Hepatocyte (in vitro differentiated cells): ENCODE measurements at regions not wholly inside any gene's neighbourhood (a gene's known extent, or its start where the extent isn't known, plus 50 kb on each side); places are given as distances from the start of the nearest gene placed in this dataset.

ENCODE experiments used
- DNase-seq: peaks from one replicate; pipeline ENCODE4 v3.0.0-alpha.2; 2016; ENCODE audit warnings: low spot score
- H2AFZ ChIP-seq: fragments of 200-600 bp; sonication (generic); 2 replicates; pipeline ENCODE4 v1.6.0; 2016; ENCODE audit warnings: antibody characterized with exemption, mild to moderate bottlenecking
- H3K27ac ChIP-seq: fragments of 200-600 bp; sonication (generic); 2 replicates; pipeline ENCODE4 v1.5.1; 2016; ENCODE audit warnings: mild to moderate bottlenecking
- H3K27me3 ChIP-seq: fragments of 200-600 bp; sonication (generic); 2 replicates; pipeline ENCODE4 v1.6.1; 2016
- H3K36me3 ChIP-seq: fragments of 200-600 bp; sonication (generic); replicated peaks from 2 replicates; pipeline ENCODE4 v1.5.1; 2016; ENCODE audit warnings: low read depth; ENCODE audit not compliant: insufficient read depth
- H3K4me1 ChIP-seq: fragments of 200-600 bp; sonication (generic); 2 replicates; pipeline ENCODE4 v1.5.1; 2016; ENCODE audit warnings: mild to moderate bottlenecking, moderate library complexity; ENCODE audit not compliant: insufficient read depth
- H3K4me2 ChIP-seq: fragments of 200-600 bp; sonication (generic); 2 replicates; pipeline ENCODE4 v1.6.0; 2016
- H3K4me3 ChIP-seq: fragments of 200-600 bp; sonication (generic); 2 replicates; pipeline ENCODE4 v1.5.1; 2016; ENCODE audit warnings: mild to moderate bottlenecking
- H3K79me2 ChIP-seq: fragments of 200-600 bp; sonication (generic); 2 replicates; pipeline ENCODE4 v1.6.0; 2017; ENCODE audit warnings: mild to moderate bottlenecking
- H3K9me2 ChIP-seq: fragments of 200-600 bp; sonication (generic); replicated peaks from 2 replicates; pipeline ENCODE4 v1.6.0; 2017; ENCODE audit warnings: mild to moderate bottlenecking; ENCODE audit not compliant: insufficient read depth
- H3K9me3 ChIP-seq: fragments of 200-600 bp; sonication (generic); 2 replicates; pipeline ENCODE4 v1.5.1; 2016; ENCODE audit warnings: low read depth, mild to moderate bottlenecking
- H4K20me1 ChIP-seq: fragments of 200-600 bp; sonication (generic); 2 replicates; pipeline ENCODE4 v1.6.0; 2016; ENCODE audit warnings: mild to moderate bottlenecking; ENCODE audit not compliant: insufficient read depth, poor library complexity, severe bottlenecking
- CTCF ChIP-seq: fragments of 200-600 bp; sonication (generic); IDR thresholded peaks from 2 replicates; pipeline ENCODE4 v1.5.1; 2016; ENCODE audit warnings: antibody characterized with exemption, mild to moderate bottlenecking; ENCODE audit not compliant: poor library complexity
- EZH2 ChIP-seq: fragments of 200-600 bp; sonication (generic); IDR thresholded peaks from 2 replicates; pipeline ENCODE4 v1.6.1; 2016; ENCODE audit warnings: antibody characterized with exemption, mild to moderate bottlenecking, borderline replicate concordance
- EZH2phosphoT487 ChIP-seq: fragments of 200-600 bp; sonication (generic); IDR thresholded peaks from one replicate; pipeline ENCODE4 v1.6.1; 2018; ENCODE audit warnings: antibody characterized with exemption, mild to moderate bottlenecking, low read depth, moderate library complexity; ENCODE audit not compliant: unreplicated experiment, severe bottlenecking
- WGBS: methylation state at CpG from one replicate; pipeline ENCODE4 v1.1.6; 2016; ENCODE audit warnings: low lambda C conversion rate; ENCODE audit errors: missing lambda C conversion rate; 5-methylcytosine and 5-hydroxymethylcytosine counted together

DNA sequence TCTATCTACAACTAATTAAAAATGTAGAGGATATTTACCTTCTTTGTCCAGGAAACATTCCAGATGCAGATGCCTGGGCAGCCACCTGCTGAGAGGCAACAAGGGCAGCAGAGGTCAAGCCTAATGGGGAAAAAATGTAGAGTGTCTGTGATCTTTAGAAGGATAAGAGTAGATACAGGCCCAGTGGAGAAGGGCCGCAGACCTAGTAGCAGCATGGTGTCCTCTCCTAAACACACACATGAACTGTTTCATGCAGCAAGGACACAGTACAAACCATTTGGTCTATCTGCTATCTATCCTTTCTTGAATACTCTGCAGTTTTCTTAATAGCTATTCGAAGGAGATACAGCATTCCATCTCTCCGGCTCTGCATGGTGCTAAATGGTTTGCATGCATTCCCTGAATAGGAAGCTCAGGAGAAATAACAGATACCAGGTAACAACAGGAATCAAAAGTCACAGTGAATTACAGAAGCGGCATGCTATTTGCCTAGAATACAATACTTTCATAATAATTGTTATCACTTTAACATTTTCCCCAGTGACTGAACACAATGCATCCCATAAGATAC, 107.3 kb downstream of the ZNF608 start:
- TF ChIP-seq EZH2phosphoT487, result no peak
- no peak for TF ChIP-seq CTCF
- no peak for TF ChIP-seq EZH2
- H3K27me3 ChIP-seq, result no peaks in the 10 kb centered on the region
- H3K9me2 ChIP-seq, result no peaks in the 10 kb centered on the region
- H3K79me2 ChIP-seq, result no peaks in the 10 kb centered on the region
- no peak overlapping the region for H3K4me2 ChIP-seq
- peaks cover 24% of the 10 kb centered on the region for H3K4me1 ChIP-seq
- DNase-seq, result no peak
- H2AFZ ChIP-seq, result no peak overlapping the region
- H3K27ac ChIP-seq, result no peak overlapping the region
- H3K36me3 ChIP-seq, result no peaks in the 10 kb centered on the region
- no peak overlapping the region for H3K4me3 ChIP-seq
- no peaks in the 10 kb centered on the region for H4K20me1 ChIP-seq
- no peaks in the 10 kb centered on the region for H3K9me3 ChIP-seq
- WGBS, result 55% methylated on average over 4 of the region's 4 CpGs

DNA sequence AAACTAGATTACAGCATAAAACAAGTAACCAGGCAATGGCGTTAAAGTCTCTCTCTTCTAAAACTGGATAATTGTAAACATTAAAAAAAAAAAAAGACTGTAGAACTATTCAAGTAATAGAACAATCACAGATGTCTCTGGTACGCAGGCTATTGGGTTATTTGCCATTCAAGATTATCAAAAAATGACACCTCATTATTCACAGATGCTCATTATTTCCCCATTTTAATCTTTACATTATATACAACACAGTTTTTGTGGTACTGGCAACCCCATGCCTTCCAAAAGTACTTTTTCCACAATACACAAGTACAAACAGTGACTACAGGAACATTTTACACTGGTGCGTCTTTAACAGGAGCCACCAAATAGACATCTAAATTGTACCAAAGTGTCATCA, 109.4 kb downstream of the ZNF608 start:
- 94% methylated on average over 3 of the region's 3 CpGs for WGBS
- no peaks in the 10 kb centered on the region for H3K36me3 ChIP-seq

GRCh38 chr5:124634741-124635323, 111.6 kb downstream of the ZNF608 start:
- peaks cover 19% of the 10 kb centered on the region for H3K4me1 ChIP-seq
- no peaks in the 10 kb centered on the region for H3K27me3 ChIP-seq
- no peaks in the 10 kb centered on the region for H3K79me2 ChIP-seq
- no peak for TF ChIP-seq EZH2
- TF ChIP-seq EZH2phosphoT487, result no peak
- no peak for TF ChIP-seq CTCF
- no peaks in the 10 kb centered on the region for H3K36me3 ChIP-seq
- no peaks in the 10 kb centered on the region for H3K9me3 ChIP-seq
- no peak overlapping the region for H3K4me3 ChIP-seq
- H3K4me2 ChIP-seq, result no peak overlapping the region
- 55% methylated on average over 3 of the region's 3 CpGs for WGBS
- no peak for DNase-seq
- peak overlapping the region; percentile 44 for H3K27ac ChIP-seq
- H2AFZ ChIP-seq, result no peak overlapping the region
- H3K9me2 ChIP-seq, result no peaks in the 10 kb centered on the region
- no peaks in the 10 kb centered on the region for H4K20me1 ChIP-seq

More for the DNA sequence above, 109.4 kb downstream of the ZNF608 start:
- no peak for DNase-seq
- Histone ChIP-seq H2AFZ (no peak overlapping the region), H3K9me3 (no peaks in the 10 kb centered on the region), H4K20me1 (no peaks in the 10 kb centered on the region), H3K4me3 (no peak overlapping the region), H3K4me1 (peaks cover 30% of the 10 kb centered on the region), H3K9me2 (no peaks in the 10 kb centered on the region), H3K27ac (no peak overlapping the region), H3K4me2 (no peak overlapping the region), H3K79me2 (no peaks in the 10 kb centered on the region), H3K27me3 (no peaks in the 10 kb centered on the region)
- TF ChIP-seq CTCF, result no peak
- no peak for TF ChIP-seq EZH2
- no peak for TF ChIP-seq EZH2phosphoT487
